ENCODE measurements at regions not wholly inside any gene's neighbourhood (a gene's known extent, or its start where the extent isn't known, plus 50 kb on each side); places are given as distances from the start of the nearest gene placed in this dataset.

DNA sequence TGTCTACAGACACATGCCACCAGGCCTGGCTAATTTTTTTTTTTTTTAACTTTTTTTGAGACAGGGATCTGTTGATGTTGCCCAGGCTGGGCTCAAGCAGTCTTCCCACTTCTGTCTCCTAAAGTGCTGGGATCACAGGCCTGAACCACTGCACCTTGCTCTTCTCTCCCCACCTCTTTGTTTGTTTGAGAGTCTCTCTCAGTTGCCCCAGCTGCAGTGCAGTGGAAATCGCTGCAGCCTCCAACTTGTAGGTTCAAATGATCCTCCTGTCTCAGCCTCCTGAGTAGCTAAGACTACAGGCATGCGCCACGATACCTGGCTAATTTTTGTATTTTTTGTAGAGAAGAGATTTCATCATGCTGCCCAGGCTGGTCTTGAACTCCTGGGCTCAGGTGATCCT, 115.6 kb downstream of the LARP7 start:
- TF ChIP-seq TAF1 (IDR thresholded peaks at IDR 0.05; ENCODE audit: borderline replicate concordance, insufficient read depth, low read length), result no peak
- TF ChIP-seq, protein P1, sequence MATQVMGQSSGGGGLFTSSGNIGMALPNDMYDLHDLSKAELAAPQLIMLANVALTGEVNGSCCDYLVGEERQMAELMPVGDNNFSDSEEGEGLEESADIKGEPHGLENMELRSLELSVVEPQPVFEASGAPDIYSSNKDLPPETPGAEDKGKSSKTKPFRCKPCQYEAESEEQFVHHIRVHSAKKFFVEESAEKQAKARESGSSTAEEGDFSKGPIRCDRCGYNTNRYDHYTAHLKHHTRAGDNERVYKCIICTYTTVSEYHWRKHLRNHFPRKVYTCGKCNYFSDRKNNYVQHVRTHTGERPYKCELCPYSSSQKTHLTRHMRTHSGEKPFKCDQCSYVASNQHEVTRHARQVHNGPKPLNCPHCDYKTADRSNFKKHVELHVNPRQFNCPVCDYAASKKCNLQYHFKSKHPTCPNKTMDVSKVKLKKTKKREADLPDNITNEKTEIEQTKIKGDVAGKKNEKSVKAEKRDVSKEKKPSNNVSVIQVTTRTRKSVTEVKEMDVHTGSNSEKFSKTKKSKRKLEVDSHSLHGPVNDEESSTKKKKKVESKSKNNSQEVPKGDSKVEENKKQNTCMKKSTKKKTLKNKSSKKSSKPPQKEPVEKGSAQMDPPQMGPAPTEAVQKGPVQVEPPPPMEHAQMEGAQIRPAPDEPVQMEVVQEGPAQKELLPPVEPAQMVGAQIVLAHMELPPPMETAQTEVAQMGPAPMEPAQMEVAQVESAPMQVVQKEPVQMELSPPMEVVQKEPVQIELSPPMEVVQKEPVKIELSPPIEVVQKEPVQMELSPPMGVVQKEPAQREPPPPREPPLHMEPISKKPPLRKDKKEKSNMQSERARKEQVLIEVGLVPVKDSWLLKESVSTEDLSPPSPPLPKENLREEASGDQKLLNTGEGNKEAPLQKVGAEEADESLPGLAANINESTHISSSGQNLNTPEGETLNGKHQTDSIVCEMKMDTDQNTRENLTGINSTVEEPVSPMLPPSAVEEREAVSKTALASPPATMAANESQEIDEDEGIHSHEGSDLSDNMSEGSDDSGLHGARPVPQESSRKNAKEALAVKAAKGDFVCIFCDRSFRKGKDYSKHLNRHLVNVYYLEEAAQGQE (IDR thresholded peaks at IDR 0.05; ENCODE audit: insufficient read depth in 1 of 2, low read depth in 2 of 2, low read length in 2 of 2), result no peak
- TF ChIP-seq SIN3A (IDR thresholded peaks at IDR 0.05; ENCODE audit: borderline replicate concordance, insufficient read depth, low read length), result no peak
- TF ChIP-seq FOXP2 (optimal IDR thresholded peaks at IDR 0.05; ENCODE audit: borderline replicate concordance, extremely low read depth, extremely low read length, insufficient read depth), result no peak
- no peak for TF ChIP-seq POLR2AphosphoS5 (IDR thresholded peaks at IDR 0.05; ENCODE audit: low read depth, low read length)

DNA sequence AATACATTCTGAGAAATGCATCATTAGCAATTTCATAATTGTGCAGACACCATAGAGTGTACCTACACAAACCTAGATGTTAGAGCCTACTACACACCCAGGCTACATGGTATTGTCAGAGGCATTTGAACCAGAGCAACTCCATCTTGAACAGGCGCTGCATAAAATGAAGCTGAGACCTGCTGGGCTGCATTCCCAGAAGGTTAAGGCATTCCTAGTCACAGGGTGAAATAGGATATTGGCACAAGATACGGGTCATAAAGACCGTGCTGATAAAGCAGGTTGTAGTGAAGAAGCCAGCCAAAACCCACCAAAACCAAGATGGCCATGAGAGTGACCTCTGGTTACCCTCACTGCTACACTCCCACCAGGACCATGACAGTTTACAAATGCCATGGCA, 116.4 kb downstream of the LARP7 start:
- TF ChIP-seq TAF1 (IDR thresholded peaks at IDR 0.05; ENCODE audit: borderline replicate concordance, insufficient read depth, low read length) (no peak), SIN3A (IDR thresholded peaks at IDR 0.05; ENCODE audit: borderline replicate concordance, insufficient read depth, low read length) (no peak), FOXP2 (optimal IDR thresholded peaks at IDR 0.05; ENCODE audit: borderline replicate concordance, extremely low read depth, extremely low read length, insufficient read depth) (no peak), POLR2AphosphoS5 (IDR thresholded peaks at IDR 0.05; ENCODE audit: low read depth, low read length) (no peak)
- TF ChIP-seq, protein P1 (IDR thresholded peaks at IDR 0.05; ENCODE audit: insufficient read depth in 1 of 2, low read depth in 2 of 2, low read length in 2 of 2), result no peak

DNA sequence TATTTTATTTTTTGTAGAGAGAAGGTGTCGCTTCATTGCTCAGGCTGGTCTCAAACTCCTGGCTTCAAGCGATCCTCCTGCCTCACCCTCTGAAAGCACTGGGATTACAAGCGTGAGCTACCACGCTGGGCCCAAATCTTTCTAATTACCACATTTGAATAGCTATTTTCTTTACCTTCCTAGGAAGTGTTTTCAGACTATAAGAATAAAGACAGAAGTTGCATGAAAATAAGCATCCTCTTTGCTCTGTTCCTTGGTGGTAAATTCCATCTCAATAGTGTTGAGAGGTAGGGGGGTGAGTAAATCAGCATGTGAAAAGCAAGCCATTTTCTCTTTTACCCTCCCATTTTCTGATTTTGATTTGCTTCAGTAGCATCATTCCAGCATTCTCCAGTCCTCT, 122.4 kb downstream of the LARP7 start:
- no peak for TF ChIP-seq FOXP2 (optimal IDR thresholded peaks at IDR 0.05; ENCODE audit: borderline replicate concordance, extremely low read depth, extremely low read length, insufficient read depth)
- no peak for TF ChIP-seq TAF1 (IDR thresholded peaks at IDR 0.05; ENCODE audit: borderline replicate concordance, insufficient read depth, low read length)
- TF ChIP-seq POLR2AphosphoS5 (IDR thresholded peaks at IDR 0.05; ENCODE audit: low read depth, low read length), result no peak
- TF ChIP-seq, protein P1 (IDR thresholded peaks at IDR 0.05; ENCODE audit: insufficient read depth in 1 of 2, low read depth in 2 of 2, low read length in 2 of 2), result no peak
- no peak for TF ChIP-seq SIN3A (IDR thresholded peaks at IDR 0.05; ENCODE audit: borderline replicate concordance, insufficient read depth, low read length)

DNA sequence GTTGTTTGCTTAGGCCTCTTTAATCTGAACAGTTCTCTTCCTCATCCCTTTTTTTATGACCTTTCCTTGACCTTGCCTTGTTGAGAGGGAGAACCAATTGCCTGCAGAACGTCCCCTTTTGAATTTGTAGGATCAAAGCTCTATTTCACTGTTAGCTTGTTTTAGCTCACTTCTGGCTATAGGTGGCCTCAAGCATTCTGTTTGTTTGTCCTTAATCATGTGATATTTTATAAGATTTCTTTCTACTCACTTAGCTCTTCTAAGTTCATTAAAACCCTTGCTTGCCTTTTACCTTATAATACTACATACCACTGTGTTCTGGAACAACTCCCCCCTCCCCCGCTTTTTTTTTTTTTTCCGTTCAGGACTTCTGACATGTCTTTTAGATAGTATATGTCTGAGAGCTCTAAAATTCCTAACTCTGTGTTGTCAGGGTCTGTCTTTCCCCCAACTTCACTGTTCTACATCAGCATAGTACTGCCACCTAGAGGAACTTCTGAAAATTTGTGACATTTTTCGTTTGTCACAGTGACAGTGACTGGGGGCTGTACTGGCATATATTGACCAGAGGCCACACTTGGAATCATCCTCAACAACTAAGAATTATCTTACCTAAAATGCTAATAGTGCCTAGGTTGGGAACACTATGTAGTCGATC, 128.5 kb downstream of the LARP7 start:
- no peak for TF ChIP-seq FOXP2 (optimal IDR thresholded peaks at IDR 0.05; ENCODE audit: borderline replicate concordance, extremely low read depth, extremely low read length, insufficient read depth)
- TF ChIP-seq, protein P1 (IDR thresholded peaks at IDR 0.05; ENCODE audit: insufficient read depth in 1 of 2, low read depth in 2 of 2, low read length in 2 of 2), result no peak
- TF ChIP-seq POLR2AphosphoS5 (IDR thresholded peaks at IDR 0.05; ENCODE audit: low read depth, low read length), result no peak
- TF ChIP-seq TAF1 (IDR thresholded peaks at IDR 0.05; ENCODE audit: borderline replicate concordance, insufficient read depth, low read length), result no peak
- no peak for TF ChIP-seq SIN3A (IDR thresholded peaks at IDR 0.05; ENCODE audit: borderline replicate concordance, insufficient read depth, low read length)

Data from PFSK-1 (cell line).